K562 (cell line): ENCODE measurements at regions not wholly inside any gene's neighbourhood (a gene's known extent, or its start where the extent isn't known, plus 50 kb on each side); places are given as distances from the start of the nearest gene placed in this dataset.

Experiments used
- CBX1 ChIP-seq: sonication (generic); IDR thresholded peaks from 2 replicates; pipeline ENCODE4 v1.6.1; 2016; ENCODE audit warnings: antibody characterized with exemption, low read depth, mild to moderate bottlenecking
- CCAR2 ChIP-seq: fragments of 200-400 bp; formaldehyde crosslinking; IDR thresholded peaks from 2 replicates; pipeline ENCODE4 v1.6.1; 2017; ENCODE audit warnings: mild to moderate bottlenecking, low read depth, low read length
- CSDE1 ChIP-seq, 2 experiments: fragments of 450-650 bp; IDR thresholded peaks; 2 replicates each; pipeline ENCODE4 v1.6.1; 2016; ENCODE audit warnings: mild to moderate bottlenecking in 1 of 2
- E2F5 ChIP-seq: sonication (generic); formaldehyde crosslinking; IDR thresholded peaks from 2 replicates; pipeline ENCODE4 v1.8.0; 2022; ENCODE audit warnings: mild to moderate bottlenecking, missing genetic modification reagents
- EP300 ChIP-seq: IDR thresholded peaks from 2 replicates; pipeline ENCODE4 v1.6.1; 2012; ENCODE audit warnings: low read length, improper control_type of control experiment
- HINFP ChIP-seq: fragments of 450-650 bp; conservative IDR thresholded peaks from 2 replicates; pipeline ENCODE4 v1.6.1; 2016; ENCODE audit warnings: missing genetic modification characterization, low read depth, mild to moderate bottlenecking, control low read depth, missing compliant biosample characterization
- HMG20A ChIP-seq: fragments of 450-650 bp; formaldehyde crosslinking; conservative IDR thresholded peaks from 2 replicates; pipeline ENCODE4 v1.4.0; 2020; ENCODE audit warnings: mild to moderate bottlenecking, mixed read lengths
- MCM7 ChIP-seq, 2 experiments: fragments of 450-650 bp; IDR thresholded peaks; 2 replicates each; pipeline ENCODE4 v1.6.1; 2016 to 2018
- NBN ChIP-seq: fragments of 450-650 bp; IDR thresholded peaks from 2 replicates; pipeline ENCODE4 v1.6.1; 2016; ENCODE audit warnings: low read depth, mild to moderate bottlenecking
- NELFE ChIP-seq: IDR thresholded peaks from 2 replicates; pipeline ENCODE4 v1.6.1; 2011; ENCODE audit warnings: mild to moderate bottlenecking; ENCODE audit not compliant: insufficient read depth, insufficient read length
- PPARD ChIP-seq: fragments of 250-450 bp; sonication (Bioruptor Pico); IDR thresholded peaks from 2 replicates; pipeline ENCODE4 v1.8.0; 2022; ENCODE audit warnings: inconsistent platforms, mild to moderate bottlenecking, moderate library complexity
- RBBP5 ChIP-seq: fragments of 200-600 bp; sonication (generic); IDR thresholded peaks from 2 replicates; pipeline ENCODE4 v1.6.1; 2012; ENCODE audit warnings: borderline replicate concordance, mild to moderate bottlenecking, low read length, control low read depth, inconsistent platforms; ENCODE audit not compliant: insufficient read depth, poor library complexity, severe bottlenecking
- SREBF2 ChIP-seq: sonication (generic); formaldehyde crosslinking; IDR thresholded peaks from 2 replicates; pipeline ENCODE4 v1.4.0; 2020; ENCODE audit warnings: mild to moderate bottlenecking, missing genetic modification reagents
- TAF7 ChIP-seq: fragments of 450-650 bp; IDR thresholded peaks from 2 replicates; pipeline ENCODE4 v1.6.1; 2016; ENCODE audit warnings: missing genetic modification characterization, missing compliant biosample characterization
- TAF9B ChIP-seq: fragments of 450-650 bp; IDR thresholded peaks from 2 replicates; pipeline ENCODE4 v1.6.1; 2018; ENCODE audit warnings: mild to moderate bottlenecking; ENCODE audit not compliant: partially characterized antibody
- TOE1 ChIP-seq, 2 experiments: fragments of 450-650 bp in 1 of 2; sonication (generic) in 1 of 2; formaldehyde crosslinking in 1 of 2; IDR thresholded peaks; 2 replicates each; pipeline versions ENCODE4 v1.7.1 to v1.8.0; 2016 to 2022; ENCODE audit warnings: borderline replicate concordance in 2 of 2, mild to moderate bottlenecking in 2 of 2, antibody characterized with exemption in 1 of 2, inconsistent platforms in 1 of 2, low read depth in 1 of 2, missing genetic modification reagents in 1 of 2, moderate library complexity in 1 of 2
- ZBTB26 ChIP-seq: fragments of 450-650 bp; formaldehyde crosslinking; IDR thresholded peaks from 2 replicates; pipeline ENCODE4 v1.4.0; 2022; ENCODE audit warnings: missing genetic modification characterization
- ZBTB49 ChIP-seq: sonication (generic); formaldehyde crosslinking; IDR thresholded peaks from 2 replicates; pipeline ENCODE4 v1.8.0; 2022; ENCODE audit warnings: missing genetic modification reagents, mild to moderate bottlenecking, borderline replicate concordance
- ZC3H8 ChIP-seq: fragments of 450-650 bp; IDR thresholded peaks from 2 replicates; pipeline ENCODE4 v1.6.1; 2017
- ZKSCAN1 ChIP-seq: fragments of 150-350 bp; IDR thresholded peaks from 2 replicates; pipeline ENCODE4 v1.6.1; 2016; ENCODE audit warnings: low read depth, low read length
- ZNF3 ChIP-seq: fragments of 250-450 bp; sonication (Bioruptor Pico); IDR thresholded peaks from 2 replicates; pipeline ENCODE4 v1.5.0; 2021; ENCODE audit warnings: mild to moderate bottlenecking, moderate library complexity
- ZNF408 ChIP-seq: fragments of 250-450 bp; sonication (Bioruptor Pico); IDR thresholded peaks from 2 replicates; pipeline ENCODE4 v1.4.0; 2020; ENCODE audit warnings: low read depth, mild to moderate bottlenecking, moderate library complexity
- ZNF431 ChIP-seq: sonication (generic); formaldehyde crosslinking; IDR thresholded peaks from 2 replicates; pipeline ENCODE4 v1.8.0; 2022; ENCODE audit warnings: mild to moderate bottlenecking, missing genetic modification reagents
- ZNF764 ChIP-seq: fragments of 250-450 bp; sonication (Bioruptor Pico); IDR thresholded peaks from 2 replicates; pipeline ENCODE4 v1.4.0; 2020; ENCODE audit warnings: low read depth, mild to moderate bottlenecking, moderate library complexity

- no peak for TF ChIP-seq E2F5 (CRISPR knock-in tag)
- no peak for TF ChIP-seq TAF7
- peak; percentile 83 for TF ChIP-seq TAF9B
- no peak for TF ChIP-seq SREBF2
- TF ChIP-seq RBBP5, result no peak
- TF ChIP-seq CSDE1 (IDR thresholded peaks at IDR 0.05), result no peak
- no peak for TF ChIP-seq PPARD (CRISPR knock-in tag)
- TF ChIP-seq ZNF764, result no peak
- TF ChIP-seq MCM7 (IDR thresholded peaks at IDR 0.05), result no peak
- no peak for TF ChIP-seq ZNF3 (CRISPR knock-in tag)
- peak; percentile 97 for TF ChIP-seq EP300
- TF ChIP-seq NELFE, result no peak
- no peak for TF ChIP-seq ZBTB49 (CRISPR knock-in tag)
- TF ChIP-seq TOE1 (IDR thresholded peaks at IDR 0.05; ENCODE audit: borderline replicate concordance), result no peak
- no peak for TF ChIP-seq TOE1 (CRISPR knock-in tag; IDR thresholded peaks at IDR 0.05; ENCODE audit: borderline replicate concordance, low read depth)
- TF ChIP-seq ZC3H8, result no peak
- TF ChIP-seq HINFP, result no peak
- 0 out of 2 replicates have a peak, but pooled peaks have one; percentile 32 for TF ChIP-seq NBN
- TF ChIP-seq HMG20A (CRISPR knock-in tag), result no peak
- TF ChIP-seq ZKSCAN1, result peak; percentile 82; the same call in 1 of the 2 replicates
- TF ChIP-seq CCAR2, result no peak
- TF ChIP-seq ZNF431 (CRISPR knock-in tag), result 0 out of 2 replicates have a peak, but pooled peaks have one; percentile 37
- TF ChIP-seq ZNF408 (CRISPR knock-in tag), result no peak
- no peak for TF ChIP-seq ZBTB26 (CRISPR knock-in tag)
- no peak for TF ChIP-seq CBX1
Measured at GRCh38 chr2:144580521-144581161, 60.7 kb upstream of the ZEB2 start (continued).
